Chondrocyte (in vitro differentiated cells): ENCODE measurements at regions not wholly inside any gene's neighbourhood (a gene's known extent, or its start where the extent isn't known, plus 50 kb on each side); places are given as distances from the start of the nearest gene placed in this dataset.

Experiments used
- DNase-seq: peaks from one replicate; pipeline ENCODE4 v3.0.0; 2021; ENCODE audit warnings: mixed read lengths, low spot score
- H3K27ac Mint-ChIP-seq: one replicate; pipeline ENCODE4 v1.8.0; 2021; ENCODE audit warnings: mild to moderate bottlenecking, moderate library complexity, mixed read lengths; ENCODE audit not compliant: unreplicated experiment
- H3K27me3 Mint-ChIP-seq: 2 replicates; pipeline ENCODE4 v1.8.0; 2021; ENCODE audit warnings: low read depth, mixed read lengths
- H3K36me3 Mint-ChIP-seq: 2 replicates; pipeline ENCODE4 v1.8.0; 2021; ENCODE audit warnings: low read depth, mixed read lengths
- H3K4me1 Mint-ChIP-seq: 2 replicates; pipeline ENCODE4 v1.8.0; 2021; ENCODE audit warnings: low read depth, mild to moderate bottlenecking, mixed read lengths
- H3K4me3 Mint-ChIP-seq: one replicate; pipeline ENCODE4 v1.8.0; 2021; ENCODE audit warnings: mild to moderate bottlenecking, moderate library complexity, mixed read lengths; ENCODE audit not compliant: unreplicated experiment
- H3K9me3 Mint-ChIP-seq: 2 replicates; pipeline ENCODE4 v1.8.0; 2021; ENCODE audit warnings: low read depth, mixed read lengths
- TF ChIP-seq, protein P1 (sequence below): fragments of 200-600 bp; sonication (generic); IDR thresholded peaks from 2 replicates; pipeline ENCODE4 v1.5.0; 2021; ENCODE audit warnings: antibody characterized with exemption, mild to moderate bottlenecking, moderate library complexity

DNA sequence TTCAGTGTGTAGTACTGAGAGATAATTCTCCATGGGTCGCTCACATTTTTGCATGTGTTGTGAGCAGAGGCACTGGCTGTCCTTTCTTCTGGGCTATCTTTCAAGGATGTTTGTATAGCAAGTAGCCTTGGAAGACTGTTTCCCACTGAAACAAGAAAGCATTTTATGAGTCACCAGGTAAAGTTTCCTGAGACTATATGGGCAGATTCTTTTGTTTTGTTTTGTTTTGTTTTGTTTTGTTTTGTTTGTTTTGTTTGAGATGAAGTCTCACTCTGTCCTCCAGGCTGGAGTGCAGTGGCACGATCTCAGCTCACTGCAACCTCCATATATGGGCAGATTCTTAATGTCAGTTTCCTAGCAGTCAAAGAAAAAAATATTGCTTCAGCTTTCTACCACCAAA, 912.6 kb downstream of the TTLL7 start:
- TF ChIP-seq, protein P1, sequence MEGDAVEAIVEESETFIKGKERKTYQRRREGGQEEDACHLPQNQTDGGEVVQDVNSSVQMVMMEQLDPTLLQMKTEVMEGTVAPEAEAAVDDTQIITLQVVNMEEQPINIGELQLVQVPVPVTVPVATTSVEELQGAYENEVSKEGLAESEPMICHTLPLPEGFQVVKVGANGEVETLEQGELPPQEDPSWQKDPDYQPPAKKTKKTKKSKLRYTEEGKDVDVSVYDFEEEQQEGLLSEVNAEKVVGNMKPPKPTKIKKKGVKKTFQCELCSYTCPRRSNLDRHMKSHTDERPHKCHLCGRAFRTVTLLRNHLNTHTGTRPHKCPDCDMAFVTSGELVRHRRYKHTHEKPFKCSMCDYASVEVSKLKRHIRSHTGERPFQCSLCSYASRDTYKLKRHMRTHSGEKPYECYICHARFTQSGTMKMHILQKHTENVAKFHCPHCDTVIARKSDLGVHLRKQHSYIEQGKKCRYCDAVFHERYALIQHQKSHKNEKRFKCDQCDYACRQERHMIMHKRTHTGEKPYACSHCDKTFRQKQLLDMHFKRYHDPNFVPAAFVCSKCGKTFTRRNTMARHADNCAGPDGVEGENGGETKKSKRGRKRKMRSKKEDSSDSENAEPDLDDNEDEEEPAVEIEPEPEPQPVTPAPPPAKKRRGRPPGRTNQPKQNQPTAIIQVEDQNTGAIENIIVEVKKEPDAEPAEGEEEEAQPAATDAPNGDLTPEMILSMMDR: no peak

DNA sequence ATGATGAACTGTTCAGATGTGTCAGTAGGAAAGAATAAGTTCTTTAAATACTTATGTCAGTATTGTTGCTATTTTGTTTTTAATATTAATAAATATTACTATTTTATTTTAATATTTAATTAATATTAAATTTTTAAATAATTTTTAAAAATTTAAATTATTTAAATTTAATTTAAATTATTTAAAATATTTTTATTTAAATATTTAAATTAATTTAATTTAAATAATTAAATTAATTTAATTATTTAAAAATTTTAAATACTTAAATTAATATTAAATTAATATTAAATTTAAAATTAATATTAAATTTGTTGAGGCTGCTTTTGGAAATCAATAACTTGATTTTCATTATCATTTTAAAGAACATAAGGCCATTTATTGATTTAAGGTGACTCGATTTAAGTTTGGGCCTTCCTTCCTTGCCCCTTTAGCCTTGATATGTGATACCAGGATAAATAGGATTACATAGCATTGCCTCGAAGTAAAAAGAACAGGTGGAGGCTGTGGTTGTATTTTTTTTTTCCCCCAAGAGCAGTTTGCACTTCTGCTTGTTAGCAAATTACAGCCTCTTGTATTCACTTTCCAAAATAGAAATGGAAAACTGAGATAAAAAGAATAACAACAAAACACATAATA, 915.2 kb downstream of the TTLL7 start:
- Mint-ChIP-seq H3K4me1 (peaks cover 7% of the 10 kb centered on the region), H3K4me3 (no peak overlapping the region), H3K27me3 (no peaks in the 10 kb centered on the region), H3K36me3 (peaks cover 1% of the 10 kb centered on the region), H3K9me3 (no peaks in the 10 kb centered on the region), H3K27ac (no peak overlapping the region)
- no peak for DNase-seq
- TF ChIP-seq, protein P1: no peak

More for the DNA sequence above, 912.6 kb downstream of the TTLL7 start:
- no peak for DNase-seq
- Mint-ChIP-seq H3K36me3 (no peaks in the 10 kb centered on the region), H3K4me1 (peaks cover 7% of the 10 kb centered on the region), H3K4me3 (no peak overlapping the region), H3K27ac (no peak overlapping the region), H3K9me3 (no peaks in the 10 kb centered on the region), H3K27me3 (no peaks in the 10 kb centered on the region)

DNA sequence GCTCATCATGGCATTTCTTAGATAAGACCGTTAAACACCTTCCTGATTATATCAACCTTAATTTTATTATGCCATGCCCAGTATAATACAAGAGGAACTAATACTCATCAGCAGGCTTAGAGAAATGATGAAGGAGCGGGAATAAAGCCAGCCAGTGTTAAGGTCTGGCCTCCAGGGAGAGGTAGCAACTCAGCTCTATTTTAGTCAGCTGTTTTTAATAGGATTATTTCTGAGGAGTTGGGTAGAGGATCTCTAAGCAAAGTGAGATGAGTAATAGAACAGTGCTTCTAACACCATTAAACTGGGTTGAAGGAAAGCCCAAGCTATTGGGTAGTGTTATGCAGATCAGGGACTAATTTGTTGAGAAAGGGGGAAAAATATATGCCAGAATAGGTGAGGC, 921.5 kb downstream of the TTLL7 start:
- no peaks in the 10 kb centered on the region for H3K4me1 Mint-ChIP-seq
- no peaks in the 10 kb centered on the region for H3K9me3 Mint-ChIP-seq
- no peak overlapping the region for H3K4me3 Mint-ChIP-seq
- H3K27ac Mint-ChIP-seq: no peak overlapping the region
- H3K36me3 Mint-ChIP-seq: peaks cover 1% of the 10 kb centered on the region
- H3K27me3 Mint-ChIP-seq: no peaks in the 10 kb centered on the region
- no peak for DNase-seq
- TF ChIP-seq, protein P1: no peak

DNA sequence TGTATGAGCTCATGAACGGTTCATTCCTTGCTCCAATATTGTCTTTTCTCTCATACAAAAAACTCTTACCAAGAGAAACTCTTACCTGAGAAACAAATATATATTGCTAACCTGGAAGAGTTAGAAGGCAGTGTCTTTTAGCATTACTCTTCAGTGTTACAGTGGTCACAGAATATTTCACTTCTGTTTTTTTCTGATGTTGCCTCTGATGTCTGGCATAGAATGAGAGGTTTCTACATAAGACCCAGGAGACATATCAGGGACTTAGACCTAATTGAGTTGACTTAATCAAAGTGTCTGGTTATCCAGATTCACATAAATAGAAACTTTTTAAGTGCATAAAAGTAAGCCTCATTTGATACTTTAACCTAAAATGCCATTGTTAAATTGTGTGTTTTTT, 923.8 kb downstream of the TTLL7 start:
- DNase-seq: no peak
- H3K36me3 Mint-ChIP-seq: peaks cover 1% of the 10 kb centered on the region
- no peaks in the 10 kb centered on the region for H3K4me1 Mint-ChIP-seq
- H3K9me3 Mint-ChIP-seq: no peaks in the 10 kb centered on the region
- no peak overlapping the region for H3K27ac Mint-ChIP-seq
- TF ChIP-seq, protein P1: no peak
- H3K4me3 Mint-ChIP-seq: no peak overlapping the region
- no peaks in the 10 kb centered on the region for H3K27me3 Mint-ChIP-seq

DNA sequence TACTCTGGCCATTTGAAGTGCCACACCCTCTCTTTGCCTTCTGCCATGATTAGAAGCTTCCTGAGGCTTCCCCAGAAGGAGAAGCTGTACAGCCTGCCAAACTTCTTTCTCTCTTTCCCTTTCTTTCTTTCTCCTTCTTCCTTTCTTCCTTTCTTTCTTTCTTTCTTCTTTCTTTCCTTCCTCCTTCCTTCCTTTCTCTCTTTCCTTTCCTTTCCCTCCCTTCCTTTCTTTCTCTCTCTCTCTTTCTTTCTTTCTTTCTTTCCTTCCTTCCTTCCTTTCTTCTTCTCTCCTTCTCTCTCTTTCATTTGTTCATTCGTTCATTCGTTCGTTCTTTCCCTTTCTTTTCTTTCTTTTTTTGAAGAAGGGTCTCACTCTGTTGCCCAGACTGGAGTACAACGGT, 931.0 kb downstream of the TTLL7 start:
- no peaks in the 10 kb centered on the region for H3K27me3 Mint-ChIP-seq
- TF ChIP-seq, protein P1: no peak
- DNase-seq: no peak
- H3K36me3 Mint-ChIP-seq: peaks cover 4% of the 10 kb centered on the region
- no peak overlapping the region for H3K4me3 Mint-ChIP-seq
- H3K27ac Mint-ChIP-seq: no peak overlapping the region
- H3K9me3 Mint-ChIP-seq: peaks cover 10% of the 10 kb centered on the region
- H3K4me1 Mint-ChIP-seq: peaks cover 9% of the 10 kb centered on the region
